ENCODE measurements at regions not wholly inside any gene's neighbourhood (a gene's known extent, or its start where the extent isn't known, plus 50 kb on each side); places are given as distances from the start of the nearest gene placed in this dataset.

- TF ChIP-seq YY1 (IDR thresholded peaks at IDR 0.05; ENCODE audit: insufficient read depth, insufficient read length) (no peak), SUZ12 (IDR thresholded peaks at IDR 0.05; ENCODE audit: extremely low read depth, insufficient read depth, insufficient read length) (no peak), ZNF274 (IDR thresholded peaks at IDR 0.05; ENCODE audit: low read depth, low read length) (no peak)
These were observed 50.4 kb upstream of the MAP3K7 start for GRCh38 chr6:90637320-90637719.
